HFFc6 (cell line): ENCODE measurements at regions not wholly inside any gene's neighbourhood (a gene's known extent, or its start where the extent isn't known, plus 50 kb on each side); places are given as distances from the start of the nearest gene placed in this dataset.

ENCODE experiments used
- DNase-seq: peaks from one replicate; pipeline ENCODE4 v3.0.0-alpha.2; 2018
- H3K27ac Mint-ChIP-seq: 2 replicates; pipeline ENCODE4 v1.8.0; 2020; ENCODE audit warnings: mild to moderate bottlenecking, mixed read lengths
- H3K27me3 Mint-ChIP-seq: 2 replicates; pipeline ENCODE4 v1.8.0; 2021; ENCODE audit warnings: mild to moderate bottlenecking, moderate library complexity, mixed read lengths; ENCODE audit not compliant: insufficient read depth
- H3K36me3 Mint-ChIP-seq: 2 replicates; pipeline ENCODE4 v1.8.0; 2021; ENCODE audit warnings: low read depth, mixed read lengths
- H3K4me1 Mint-ChIP-seq: 2 replicates; pipeline ENCODE4 v1.8.0; 2020; ENCODE audit warnings: low read depth, mixed read lengths
- H3K4me3 Mint-ChIP-seq: 2 replicates; pipeline ENCODE4 v1.8.0; 2020; ENCODE audit warnings: mild to moderate bottlenecking, moderate library complexity, mixed read lengths
- H3K9me3 Mint-ChIP-seq: 2 replicates; pipeline ENCODE4 v1.8.0; 2020; ENCODE audit warnings: mild to moderate bottlenecking, mixed read lengths
- TF ChIP-seq, protein P1 (sequence below): fragments of 200-600 bp; sonication (generic); IDR thresholded peaks from 2 replicates; pipeline ENCODE4 v1.5.0; 2021; ENCODE audit warnings: antibody characterized with exemption, mild to moderate bottlenecking

DNA sequence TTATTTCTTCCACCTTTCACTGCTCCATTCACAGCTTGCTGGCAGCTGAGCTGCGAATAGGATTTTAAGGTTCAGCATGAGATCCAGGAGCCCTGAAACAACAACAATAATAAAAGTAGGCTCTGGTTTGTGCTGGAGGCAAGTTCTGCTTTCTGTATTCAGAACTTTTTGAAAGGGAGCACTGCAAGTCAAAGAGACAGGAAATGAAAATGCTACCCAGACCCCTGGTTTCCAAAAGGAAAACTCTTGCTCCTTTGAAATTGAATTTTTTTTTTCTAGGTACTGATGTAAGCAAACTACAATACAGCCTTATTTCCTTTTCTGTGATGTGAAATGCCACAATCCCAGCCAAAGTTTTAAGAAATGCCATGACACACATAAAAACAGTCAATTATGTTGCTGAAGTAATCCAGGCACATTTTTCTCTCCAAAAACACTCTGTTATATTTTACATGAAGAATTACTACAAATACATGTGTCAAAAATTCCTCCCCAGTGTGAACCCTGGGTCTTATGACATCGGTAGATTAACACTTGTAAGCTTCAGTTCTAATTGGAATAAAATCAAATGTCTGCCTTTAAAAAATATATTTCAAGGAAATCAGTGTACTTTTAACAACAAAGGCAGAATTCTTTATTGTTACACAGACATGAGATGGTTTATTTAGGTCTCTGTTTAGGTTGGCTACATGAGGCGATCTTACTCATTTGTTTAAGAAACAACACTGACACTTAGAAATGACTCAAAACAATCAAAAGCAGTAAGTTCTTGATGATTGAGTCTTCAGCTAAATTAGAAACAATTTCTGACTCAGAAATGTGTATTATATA is 656.7 kb downstream of the EPHA7 start:
- no peak for DNase-seq
- H3K27ac Mint-ChIP-seq = no peak overlapping the region
- H3K4me3 Mint-ChIP-seq = no peak overlapping the region
- H3K4me1 Mint-ChIP-seq = no peaks in the 10 kb centered on the region
- TF ChIP-seq, protein P1, sequence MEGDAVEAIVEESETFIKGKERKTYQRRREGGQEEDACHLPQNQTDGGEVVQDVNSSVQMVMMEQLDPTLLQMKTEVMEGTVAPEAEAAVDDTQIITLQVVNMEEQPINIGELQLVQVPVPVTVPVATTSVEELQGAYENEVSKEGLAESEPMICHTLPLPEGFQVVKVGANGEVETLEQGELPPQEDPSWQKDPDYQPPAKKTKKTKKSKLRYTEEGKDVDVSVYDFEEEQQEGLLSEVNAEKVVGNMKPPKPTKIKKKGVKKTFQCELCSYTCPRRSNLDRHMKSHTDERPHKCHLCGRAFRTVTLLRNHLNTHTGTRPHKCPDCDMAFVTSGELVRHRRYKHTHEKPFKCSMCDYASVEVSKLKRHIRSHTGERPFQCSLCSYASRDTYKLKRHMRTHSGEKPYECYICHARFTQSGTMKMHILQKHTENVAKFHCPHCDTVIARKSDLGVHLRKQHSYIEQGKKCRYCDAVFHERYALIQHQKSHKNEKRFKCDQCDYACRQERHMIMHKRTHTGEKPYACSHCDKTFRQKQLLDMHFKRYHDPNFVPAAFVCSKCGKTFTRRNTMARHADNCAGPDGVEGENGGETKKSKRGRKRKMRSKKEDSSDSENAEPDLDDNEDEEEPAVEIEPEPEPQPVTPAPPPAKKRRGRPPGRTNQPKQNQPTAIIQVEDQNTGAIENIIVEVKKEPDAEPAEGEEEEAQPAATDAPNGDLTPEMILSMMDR = no peak
- no peaks in the 10 kb centered on the region for H3K27me3 Mint-ChIP-seq
- peaks cover 37% of the 10 kb centered on the region for H3K9me3 Mint-ChIP-seq
- H3K36me3 Mint-ChIP-seq = no peaks in the 10 kb centered on the region

DNA sequence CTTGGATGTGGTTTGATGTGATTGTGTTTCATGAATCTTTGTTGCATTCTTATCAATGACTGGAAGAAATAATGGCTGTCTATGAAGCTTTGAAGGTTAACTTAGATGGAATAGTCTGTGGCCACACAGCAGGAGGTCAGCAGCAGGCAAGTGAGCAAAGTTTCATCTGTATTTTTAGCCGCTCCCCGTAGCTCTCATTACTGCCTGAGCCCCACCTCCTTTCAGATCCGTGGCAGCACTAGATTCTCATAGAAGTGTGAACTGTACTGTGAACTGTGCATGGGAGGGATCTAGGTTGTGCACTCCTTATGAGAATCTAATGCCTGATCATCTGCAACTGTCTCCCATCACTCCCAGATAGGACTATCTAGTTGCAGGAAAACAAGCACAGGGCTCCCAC is 660.2 kb downstream of the EPHA7 start:
- TF ChIP-seq, protein P1 = no peak
- Mint-ChIP-seq H3K4me3 (no peak overlapping the region), H3K4me1 (no peaks in the 10 kb centered on the region), H3K27ac (no peak overlapping the region), H3K9me3 (peaks cover 41% of the 10 kb centered on the region), H3K27me3 (no peaks in the 10 kb centered on the region), H3K36me3 (no peaks in the 10 kb centered on the region)
- no peak for DNase-seq

DNA sequence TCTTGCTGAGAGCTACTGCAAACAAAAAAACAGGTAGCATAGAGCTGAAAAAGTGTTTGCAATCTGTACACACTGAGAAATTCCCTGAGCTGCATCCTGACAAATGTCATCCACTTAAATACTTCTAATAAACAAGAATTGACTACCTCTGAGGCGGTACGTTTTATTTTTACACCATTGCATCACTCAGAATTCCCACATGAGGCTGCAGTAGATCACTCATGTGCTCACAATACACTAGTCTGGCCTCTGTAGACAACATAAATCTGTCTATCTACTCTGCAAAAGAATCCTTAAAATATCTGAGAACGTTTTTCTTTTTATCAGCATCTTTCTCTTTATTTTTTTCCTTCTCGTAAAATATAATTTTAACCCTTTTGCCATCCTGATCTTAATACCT is 661.4 kb downstream of the EPHA7 start:
- Mint-ChIP-seq H3K36me3 (no peaks in the 10 kb centered on the region), H3K27ac (no peak overlapping the region), H3K4me1 (no peaks in the 10 kb centered on the region), H3K4me3 (no peak overlapping the region), H3K9me3 (peaks cover 43% of the 10 kb centered on the region), H3K27me3 (no peaks in the 10 kb centered on the region)
- no peak for DNase-seq
- TF ChIP-seq, protein P1 = no peak

DNA sequence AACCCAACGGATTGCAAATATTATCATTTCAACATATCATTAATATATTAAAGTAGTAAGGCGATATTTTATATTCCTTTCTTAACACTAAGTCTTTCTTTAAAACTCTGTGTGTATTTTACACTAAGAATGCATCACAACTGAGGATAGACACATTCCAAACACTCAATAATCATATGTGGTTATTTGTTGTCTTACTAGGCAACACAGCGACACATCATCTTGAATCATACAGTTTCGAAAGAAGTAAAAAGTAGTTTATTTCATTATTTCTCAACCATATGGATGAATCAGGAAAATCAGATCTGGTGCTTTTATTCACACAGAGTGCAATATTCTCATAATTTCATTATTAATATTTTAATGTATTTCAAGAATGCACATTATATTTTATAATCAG is 662.4 kb downstream of the EPHA7 start:
- Mint-ChIP-seq H3K36me3 (no peaks in the 10 kb centered on the region), H3K9me3 (peaks cover 50% of the 10 kb centered on the region), H3K4me3 (no peak overlapping the region), H3K27me3 (no peaks in the 10 kb centered on the region), H3K27ac (no peak overlapping the region), H3K4me1 (no peaks in the 10 kb centered on the region)
- no peak for DNase-seq
- TF ChIP-seq, protein P1 = no peak

DNA sequence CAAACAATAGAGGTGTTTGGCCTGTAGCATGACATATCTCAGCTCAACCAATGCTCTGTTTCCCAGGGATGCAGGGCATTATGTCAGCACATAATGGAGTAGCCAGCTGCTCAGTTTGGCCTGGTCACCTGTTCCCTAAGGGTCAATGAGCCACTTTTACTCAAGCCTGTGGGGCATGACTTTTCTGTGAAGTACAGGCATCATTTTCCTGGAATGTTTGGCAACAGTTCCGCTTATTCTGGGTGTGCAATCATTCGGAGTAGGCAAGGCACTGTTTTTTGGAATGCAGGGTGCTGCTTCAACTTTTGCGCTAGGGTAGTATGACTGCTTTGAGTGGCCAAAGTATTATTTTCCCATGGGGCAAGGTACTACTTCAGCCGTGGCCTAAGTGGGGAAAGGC is 665.4 kb downstream of the EPHA7 start:
- Mint-ChIP-seq H3K9me3 (peaks cover 59% of the 10 kb centered on the region), H3K27me3 (no peaks in the 10 kb centered on the region), H3K27ac (no peak overlapping the region), H3K4me3 (no peak overlapping the region), H3K4me1 (no peaks in the 10 kb centered on the region), H3K36me3 (no peaks in the 10 kb centered on the region)
- TF ChIP-seq, protein P1 = no peak
- DNase-seq = no peak
